Endothelial cell (in vitro differentiated cells): ENCODE measurements at regions not wholly inside any gene's neighbourhood (a gene's known extent, or its start where the extent isn't known, plus 50 kb on each side); places are given as distances from the start of the nearest gene placed in this dataset.

Source experiments
- DNase-seq: peaks from one replicate; pipeline ENCODE4 v3.0.0; 2021; ENCODE audit warnings: low spot score
- H3K27ac Mint-ChIP-seq: one replicate; pipeline ENCODE4 v1.8.0; 2021; ENCODE audit warnings: mixed read lengths, inconsistent platforms; ENCODE audit not compliant: unreplicated experiment
- H3K27me3 Mint-ChIP-seq: one replicate; pipeline ENCODE4 v1.8.0; 2021; ENCODE audit warnings: mild to moderate bottlenecking, moderate library complexity, mixed read lengths, inconsistent platforms; ENCODE audit not compliant: unreplicated experiment
- H3K36me3 Mint-ChIP-seq: one replicate; pipeline ENCODE4 v1.8.0; 2021; ENCODE audit warnings: mild to moderate bottlenecking, low read depth, mixed read lengths, inconsistent platforms; ENCODE audit not compliant: unreplicated experiment
- H3K4me1 Mint-ChIP-seq: one replicate; pipeline ENCODE4 v1.8.0; 2021; ENCODE audit warnings: mild to moderate bottlenecking, mixed read lengths, inconsistent platforms; ENCODE audit not compliant: unreplicated experiment
- H3K4me3 Mint-ChIP-seq: one replicate; pipeline ENCODE4 v1.8.0; 2021; ENCODE audit warnings: mild to moderate bottlenecking, mixed read lengths, inconsistent platforms; ENCODE audit not compliant: unreplicated experiment
- H3K9me3 Mint-ChIP-seq: one replicate; pipeline ENCODE4 v1.8.0; 2021; ENCODE audit warnings: mixed read lengths, inconsistent platforms; ENCODE audit not compliant: unreplicated experiment
- CTCF ChIP-seq: fragments of 200-600 bp; sonication (generic); IDR thresholded peaks from one replicate; pipeline ENCODE4 v1.5.0; 2021; ENCODE audit warnings: antibody characterized with exemption; ENCODE audit not compliant: unreplicated experiment

GRCh38 chr4:189206953-189207352 lies 733.7 kb upstream of the FRG1 start:
- DNase-seq = no peak
- no peak for TF ChIP-seq CTCF
- Mint-ChIP-seq H3K36me3 (no peaks in the 10 kb centered on the region), H3K4me3 (no peak overlapping the region), H3K27me3 (no peaks in the 10 kb centered on the region), H3K9me3 (no peaks in the 10 kb centered on the region), H3K27ac (no peak overlapping the region), H3K4me1 (no peaks in the 10 kb centered on the region)

- no peaks in the 10 kb centered on the region for H3K27me3 Mint-ChIP-seq
- H3K9me3 Mint-ChIP-seq = no peaks in the 10 kb centered on the region
- no peak for TF ChIP-seq CTCF
- no peak for DNase-seq
- no peak overlapping the region for H3K4me3 Mint-ChIP-seq
- H3K27ac Mint-ChIP-seq = no peak overlapping the region
- H3K4me1 Mint-ChIP-seq = no peaks in the 10 kb centered on the region
- no peaks in the 10 kb centered on the region for H3K36me3 Mint-ChIP-seq
These were observed 732.8 kb upstream of the FRG1 start for GRCh38 chr4:189207872-189208271.

GRCh38 chr4:189215574-189215973 lies 725.1 kb upstream of the FRG1 start:
- DNase-seq = no peak
- no peak overlapping the region for H3K4me3 Mint-ChIP-seq
- no peak for TF ChIP-seq CTCF
- no peaks in the 10 kb centered on the region for H3K4me1 Mint-ChIP-seq
- H3K27me3 Mint-ChIP-seq = no peaks in the 10 kb centered on the region
- H3K27ac Mint-ChIP-seq = no peak overlapping the region
- no peaks in the 10 kb centered on the region for H3K9me3 Mint-ChIP-seq
- H3K36me3 Mint-ChIP-seq = no peaks in the 10 kb centered on the region

- Mint-ChIP-seq H3K27ac (no peak overlapping the region), H3K27me3 (no peaks in the 10 kb centered on the region), H3K4me1 (no peaks in the 10 kb centered on the region), H3K9me3 (no peaks in the 10 kb centered on the region), H3K4me3 (no peak overlapping the region), H3K36me3 (no peaks in the 10 kb centered on the region)
- TF ChIP-seq CTCF = no peak
- DNase-seq = no peak
These were observed 719.0 kb upstream of the FRG1 start for GRCh38 chr4:189221691-189222090.

- Mint-ChIP-seq H3K27ac (no peak overlapping the region), H3K27me3 (no peaks in the 10 kb centered on the region), H3K9me3 (no peaks in the 10 kb centered on the region), H3K4me3 (no peak overlapping the region), H3K4me1 (no peaks in the 10 kb centered on the region), H3K36me3 (no peaks in the 10 kb centered on the region)
- no peak for DNase-seq
- no peak for TF ChIP-seq CTCF
These were observed 711.9 kb upstream of the FRG1 start for GRCh38 chr4:189228726-189229125.
